HepG2 (cell line): ENCODE measurements at regions not wholly inside any gene's neighbourhood (a gene's known extent, or its start where the extent isn't known, plus 50 kb on each side); places are given as distances from the start of the nearest gene placed in this dataset.

Source experiments
- ATAC-seq: fragments of 200-7000 bp; cut with Tn5 transposase; 3 replicates; pipeline ENCODE4 v1.9.1; 2020; ENCODE audit warnings: mild to moderate bottlenecking, moderate library complexity
- BruUV-seq: library from RNA; stranded (reverse); fragments of 400-500 nt; replicated peaks from 2 replicates; lab custom pipeline; 2021; lab: Mats Ljungman, UMichigan
- CTCF ChIA-PET: fragments of 300-600 bp; formaldehyde crosslinking; extraction: SDS; loops from one replicate; lab custom pipeline; 2021; ENCODE audit warnings: low total read pairs, inconsistent platforms, low intra/inter-chr PET ratio; lab: Yijun Ruan, JAX
- POLR2A ChIA-PET: fragments of 350-600 bp; sonication (Branson Sonifier 250); formaldehyde crosslinking; loops from one replicate; lab custom pipeline; 2020; ENCODE audit warnings: antibody characterized with exemption, inconsistent platforms; lab: Yijun Ruan, JAX
- DNase-seq: peaks from one replicate; pipeline ENCODE4 v3.0.0-alpha.2; 2015; ENCODE audit warnings: low spot score
- FAIRE-seq: peaks from 3 replicates; lab custom pipeline; 2011; peaks lifted over from hg19 to GRCh38; lab: Jason Lieb, UNC
- H2AFZ ChIP-seq: one replicate; pipeline ENCODE4 v1.6.1; 2011; ENCODE audit warnings: low read length, inconsistent platforms
- H3K27ac ChIP-seq: fragments of 300-600 bp; 3 replicates; pipeline ENCODE4 v1.8.0; 2011; ENCODE audit warnings: mixed run types, mild to moderate bottlenecking, mixed read lengths, low read length, inconsistent platforms; ENCODE audit not compliant: insufficient read depth; ENCODE audit errors: extremely low read length
- H3K27me3 ChIP-seq, 2 experiments: fragments of 200-600 bp in 1 of 2; 2 replicates in 1 of 2; 3 replicates in 1 of 2; pipeline versions ENCODE4 v1.6.0 to v1.8.0; 2011; ENCODE audit warnings: low read length in 2 of 2, mild to moderate bottlenecking in 2 of 2, moderate library complexity in 2 of 2, inconsistent platforms in 1 of 2; ENCODE audit not compliant: insufficient read depth in 2 of 2, control insufficient read depth in 1 of 2
- H3K36me3 ChIP-seq, 2 experiments: fragments of 200-600 bp in 1 of 2; replicated peaks in 1 of 2; 2 replicates in 1 of 2; 3 replicates in 1 of 2; pipeline versions ENCODE4 v1.5.1 to v1.8.0; 2011; ENCODE audit warnings: low read length in 2 of 2, inconsistent platforms in 1 of 2; ENCODE audit not compliant: insufficient read depth in 2 of 2, control insufficient read depth in 1 of 2
- H3K4me1 ChIP-seq: 2 replicates; pipeline ENCODE4 v1.5.1; 2012; ENCODE audit warnings: low read length, inconsistent platforms; ENCODE audit not compliant: insufficient read depth
- H3K4me2 ChIP-seq: 2 replicates; pipeline ENCODE4 v1.6.0; 2011; ENCODE audit warnings: low read depth, low read length, inconsistent platforms
- H3K4me3 ChIP-seq, 3 experiments: fragments of 200-600 bp in 1 of 3; sonication (generic), shearing (Covaris generic) in 1 of 3; replicated peaks in 1 of 3; 2 replicates each; pipeline ENCODE4 v1.5.1; 2011 to 2016; ENCODE audit warnings: low read length in 3 of 3, inconsistent platforms in 2 of 3, low read depth in 2 of 3, mild to moderate bottlenecking in 2 of 3, control low read depth in 1 of 3, mixed read lengths in 1 of 3; ENCODE audit not compliant: insufficient read depth in 1 of 3
- H3K79me2 ChIP-seq: one replicate; pipeline ENCODE4 v1.6.1; 2011; ENCODE audit warnings: low read length, inconsistent platforms; ENCODE audit not compliant: insufficient read depth
- H3K9ac ChIP-seq: 2 replicates; pipeline ENCODE4 v1.6.0; 2011; ENCODE audit warnings: mild to moderate bottlenecking, low read depth, low read length, inconsistent platforms; ENCODE audit not compliant: insufficient read depth
- H3K9me3 ChIP-seq: 2 replicates; pipeline ENCODE4 v1.5.1; 2012; ENCODE audit warnings: mild to moderate bottlenecking, low read length
- H4K20me1 ChIP-seq: 2 replicates; pipeline ENCODE4 v1.6.0; 2011; ENCODE audit warnings: inconsistent platforms, mild to moderate bottlenecking, low read length, moderate library complexity; ENCODE audit not compliant: insufficient read depth
- ATF7-NPFF ChIP-seq: sonication (generic); formaldehyde crosslinking; IDR thresholded peaks from 2 replicates; pipeline ENCODE4 v1.8.1; 2023; ENCODE audit warnings: mild to moderate bottlenecking, low read depth, missing genetic modification reagents, moderate library complexity
- ERF ChIP-seq: IDR thresholded peaks from 2 replicates; pipeline ENCODE4 v1.6.1; 2018; ENCODE audit warnings: missing biosample characterization, missing genetic modification reagents
- ESRRA ChIP-seq: sonication (generic); formaldehyde crosslinking; IDR thresholded peaks from 2 replicates; pipeline ENCODE4 v1.5.1; 2020; ENCODE audit warnings: mild to moderate bottlenecking, low read depth, missing genetic modification reagents
- HDAC1 ChIP-seq: sonication (generic); formaldehyde crosslinking; IDR thresholded peaks from 2 replicates; pipeline ENCODE4 v1.5.1; 2020; ENCODE audit warnings: mild to moderate bottlenecking, missing genetic modification reagents
- KDM3A ChIP-seq: IDR thresholded peaks from 2 replicates; pipeline ENCODE4 v1.6.1; 2018; ENCODE audit warnings: low read depth, missing compliant biosample characterization
- KDM5A ChIP-seq: fragments of 200-600 bp; sonication (generic); IDR thresholded peaks from 2 replicates; pipeline ENCODE4 v1.7.0; 2018; ENCODE audit warnings: antibody characterized with exemption, mild to moderate bottlenecking, low read length, borderline replicate concordance
- MTERF4 ChIP-seq: sonication (generic); formaldehyde crosslinking; IDR thresholded peaks from 2 replicates; pipeline ENCODE4 v1.8.0; 2023; ENCODE audit warnings: mild to moderate bottlenecking, missing genetic modification reagents
- NFKBIZ ChIP-seq: IDR thresholded peaks from 2 replicates; pipeline ENCODE4 v1.6.1; 2018; ENCODE audit warnings: missing genetic modification reagents, missing compliant biosample characterization
- NR1H2 ChIP-seq: sonication (generic); formaldehyde crosslinking; IDR thresholded peaks from 2 replicates; pipeline ENCODE4 v1.8.1; 2022; ENCODE audit warnings: low read depth, missing genetic modification reagents, borderline replicate concordance
- SKIL ChIP-seq: sonication (generic); formaldehyde crosslinking; IDR thresholded peaks from 2 replicates; pipeline ENCODE4 v1.8.0; 2022; ENCODE audit warnings: missing genetic modification reagents, mild to moderate bottlenecking, moderate library complexity, borderline replicate concordance
- SOX5 ChIP-seq: IDR thresholded peaks from 2 replicates; pipeline ENCODE4 v1.6.1; 2016; ENCODE audit warnings: borderline replicate concordance
- SRSF1 ChIP-seq: fragments of 200-400 bp; formaldehyde crosslinking; optimal IDR thresholded peaks from 2 replicates; pipeline ENCODE3; 2017; ENCODE audit warnings: mild to moderate bottlenecking, low read depth, low read length, moderate library complexity
- SRSF9 ChIP-seq: fragments of 200-400 bp; formaldehyde crosslinking; IDR thresholded peaks from 2 replicates; pipeline ENCODE4 v1.6.1; 2018; ENCODE audit warnings: borderline replicate concordance, mild to moderate bottlenecking, low read depth, low read length; ENCODE audit not compliant: insufficient read depth, poor library complexity, severe bottlenecking
- THAP11 ChIP-seq: IDR thresholded peaks from 2 replicates; pipeline ENCODE4 v1.6.1; 2016; ENCODE audit warnings: missing biosample characterization, missing genetic modification reagents
- ZNF256 ChIP-seq: sonication (generic); formaldehyde crosslinking; conservative IDR thresholded peaks from 2 replicates; pipeline ENCODE4 v1.4.0; 2020; ENCODE audit warnings: missing genetic modification reagents
- ZNF282 ChIP-seq: fragments of 450-650 bp; IDR thresholded peaks from 2 replicates; pipeline ENCODE4 v1.6.1; 2018; ENCODE audit not compliant: partially characterized antibody
- ZNF790 ChIP-seq: sonication (generic); formaldehyde crosslinking; IDR thresholded peaks from 2 replicates; pipeline ENCODE4 v1.8.0; 2022; ENCODE audit warnings: missing genetic modification reagents, mild to moderate bottlenecking, borderline replicate concordance
- WGBS: methylation state at CpG from one replicate; pipeline ENCODE4 v1.1.6; 2017; ENCODE audit warnings: low lambda C conversion rate; 5-methylcytosine and 5-hydroxymethylcytosine counted together
- in situ Hi-C: cut with HindIII; loops from 2 replicates; pipeline ENCODE4 v1.10.0; 2017; ENCODE audit warnings: low pct_unique_long_range_greater_than_20kb; ENCODE audit not compliant: extremely low pct_ligation_motif_present
- intact Hi-C: fragments of 100-400 bp; cut with micrococcal nuclease; formaldehyde crosslinking; loops from one replicate; pipeline ENCODE4 v1.10.0; 2022; ENCODE audit not compliant: unreplicated experiment
- TF ChIP-seq, protein P1 (sequence below): sonication (generic); formaldehyde crosslinking; IDR thresholded peaks from 2 replicates; pipeline ENCODE4 v1.8.0; 2022; ENCODE audit warnings: missing genetic modification reagents, mild to moderate bottlenecking, borderline replicate concordance

GRCh38 chr7:359766-360361 lies 69.9 kb downstream of the FOXL3 start:
- no peaks in the 10 kb centered on the region for H3K79me2 ChIP-seq
- H3K27ac ChIP-seq = no peak overlapping the region
- H3K36me3 ChIP-seq = no peaks in the 10 kb centered on the region
- BruUV-seq = no TSS peak
- no peak overlapping the region for H2AFZ ChIP-seq
- H4K20me1 ChIP-seq = no peaks in the 10 kb centered on the region
- intact Hi-C loops (no loop called here), in situ Hi-C loops (no loop called here)
- H3K4me3 ChIP-seq = no peak overlapping the region
- WGBS = 51% methylated on average over 20 of the region's 25 CpGs
- peaks cover 6% of the 10 kb centered on the region; the same call in 1 of the 2 replicates for H3K9me3 ChIP-seq
- no peak overlapping the region for H3K4me2 ChIP-seq
- no peak overlapping the region for H3K9ac ChIP-seq
- DNase-seq = no peak
- ChIA-PET CTCF (no interaction called here), POLR2A (no interaction called here)
- FAIRE-seq = no peak
- ATAC-seq = no peak
- H3K27me3 ChIP-seq = peaks cover 5 to 25% of the 10 kb centered on the region in 2 experiments; a peak in 2 of 5 replicates
- peaks cover 32% of the 10 kb centered on the region for H3K4me1 ChIP-seq
- no peak for TF ChIP-seq ZNF282
- no peak for TF ChIP-seq ERF (CRISPR knock-in tag)
- no peak for TF ChIP-seq HDAC1 (CRISPR knock-in tag)
- no peak for TF ChIP-seq ZNF256 (CRISPR knock-in tag)
- no peak for TF ChIP-seq NR1H2 (CRISPR knock-in tag)
- no peak for TF ChIP-seq MTERF4
- TF ChIP-seq, protein P1, sequence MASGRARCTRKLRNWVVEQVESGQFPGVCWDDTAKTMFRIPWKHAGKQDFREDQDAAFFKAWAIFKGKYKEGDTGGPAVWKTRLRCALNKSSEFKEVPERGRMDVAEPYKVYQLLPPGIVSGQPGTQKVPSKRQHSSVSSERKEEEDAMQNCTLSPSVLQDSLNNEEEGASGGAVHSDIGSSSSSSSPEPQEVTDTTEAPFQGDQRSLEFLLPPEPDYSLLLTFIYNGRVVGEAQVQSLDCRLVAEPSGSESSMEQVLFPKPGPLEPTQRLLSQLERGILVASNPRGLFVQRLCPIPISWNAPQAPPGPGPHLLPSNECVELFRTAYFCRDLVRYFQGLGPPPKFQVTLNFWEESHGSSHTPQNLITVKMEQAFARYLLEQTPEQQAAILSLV (CRISPR knock-in tag) = no peak
- no peak for TF ChIP-seq SRSF9
- no peak for TF ChIP-seq SKIL (CRISPR knock-in tag)
- TF ChIP-seq ZNF790 (CRISPR knock-in tag) = no peak
- TF ChIP-seq KDM3A (CRISPR knock-in tag) = no peak
- no peak for TF ChIP-seq NFKBIZ (CRISPR knock-in tag)
- TF ChIP-seq ESRRA = no peak
- no peak for TF ChIP-seq KDM5A
- TF ChIP-seq THAP11 = no peak
- TF ChIP-seq SOX5 (CRISPR knock-in tag) = no peak
- no peak for TF ChIP-seq SRSF1
- no peak for TF ChIP-seq ATF7-NPFF (CRISPR knock-in tag)
